NCI-H2107 (cell line): ENCODE measurements at regions not wholly inside any gene's neighbourhood (a gene's known extent, or its start where the extent isn't known, plus 50 kb on each side); places are given as distances from the start of the nearest gene placed in this dataset.
"Not testable (repeated sequence)": the region's sequence is repeated elsewhere in the genome, so short reads cannot be mapped to it uniquely, and the experiment has no call there.

Experiments used
- DNase-seq: peaks from one replicate; lab custom pipeline; 2025; lab: John Stamatoyannopoulos, UW

DNA sequence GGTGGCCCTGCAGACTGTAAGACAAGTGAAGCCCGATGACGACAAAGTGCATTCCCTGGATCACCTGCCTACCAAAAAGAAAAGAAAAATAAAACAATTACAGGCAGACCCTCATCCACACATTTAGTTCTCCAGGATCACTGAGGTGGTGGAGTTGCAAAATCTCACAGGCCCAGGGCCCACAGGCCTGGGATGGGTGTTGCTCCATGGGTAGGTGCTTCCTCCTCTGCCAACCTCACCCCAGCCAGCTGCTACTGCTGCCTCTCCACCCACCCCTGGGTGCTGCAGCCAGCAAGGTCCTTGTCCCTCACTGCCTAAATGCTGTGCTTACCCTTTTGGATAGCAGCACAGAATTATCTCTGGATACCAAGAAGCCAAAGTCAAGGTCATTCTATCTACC is 146.4 kb upstream of the GALNT2 start:
- no peak for DNase-seq

DNA sequence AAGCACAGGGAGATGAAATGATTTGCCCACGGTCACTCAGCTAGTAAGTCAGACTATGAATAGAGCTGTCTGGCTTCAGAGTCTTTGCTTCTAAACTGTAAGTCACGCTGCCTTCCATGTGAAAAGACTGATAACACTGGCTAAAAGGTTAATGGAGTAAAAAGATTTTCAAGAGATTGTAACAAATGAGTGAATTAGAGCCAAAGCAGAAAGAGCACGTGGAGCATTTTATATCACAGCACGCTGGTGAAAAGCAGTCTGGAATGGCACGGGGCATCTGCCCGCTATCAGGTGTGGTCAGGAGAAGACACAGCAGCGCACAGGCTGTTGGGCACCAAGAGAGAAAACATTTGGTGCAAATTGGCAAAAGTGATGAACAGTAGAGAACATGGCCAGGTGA is 144.8 kb upstream of the GALNT2 start:
- no peak for DNase-seq

GRCh38 chr1:229924639-229925038 is 142.4 kb upstream of the GALNT2 start:
- no peak for DNase-seq

DNA sequence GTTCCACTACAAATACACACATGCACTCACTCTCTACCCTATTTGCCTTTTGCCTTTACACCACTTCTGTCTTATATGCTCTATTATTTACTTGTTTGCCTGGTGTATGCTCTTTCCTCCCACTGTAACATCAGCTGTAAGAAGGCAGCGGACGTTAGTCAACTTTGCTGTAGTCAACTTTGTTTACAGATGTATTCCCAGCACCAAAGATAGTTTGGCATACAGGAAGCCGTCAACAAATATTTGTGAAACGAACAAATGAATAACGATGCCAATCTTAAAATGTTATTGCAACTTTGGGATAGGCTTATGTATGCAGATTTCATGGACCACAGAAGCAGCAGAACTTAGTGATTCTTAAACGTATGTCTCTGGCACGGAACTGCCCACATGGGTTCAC is 138.3 kb upstream of the GALNT2 start:
- DNase-seq, result no peak

DNA sequence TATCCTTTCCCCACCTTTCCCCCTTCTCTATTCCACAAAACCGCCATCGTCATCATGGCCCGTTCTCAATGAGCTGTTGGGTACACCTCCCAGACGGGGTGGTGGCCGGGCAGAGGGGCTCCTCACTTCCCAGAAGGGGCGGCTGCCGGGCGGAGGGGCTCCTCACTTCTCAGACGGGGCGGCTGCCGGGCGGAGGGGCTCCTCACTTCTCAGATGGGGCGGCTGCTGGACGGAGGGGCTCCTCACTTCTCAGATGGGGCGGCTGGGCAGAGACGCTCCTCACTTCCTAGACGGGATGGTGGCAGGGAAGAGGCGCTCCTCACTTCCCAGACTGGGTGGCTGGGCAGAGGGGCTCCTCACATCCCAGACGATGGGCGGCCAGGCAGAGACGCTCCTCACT is 135.3 kb upstream of the GALNT2 start:
- DNase-seq, result not testable (repeated sequence)

- not testable (repeated sequence) for DNase-seq
Observed at GRCh38 chr1:229935157-229935556, 131.9 kb upstream of the GALNT2 start.

- no peak for DNase-seq
Observed at GRCh38 chr1:229938551-229938950, 128.5 kb upstream of the GALNT2 start.

DNA sequence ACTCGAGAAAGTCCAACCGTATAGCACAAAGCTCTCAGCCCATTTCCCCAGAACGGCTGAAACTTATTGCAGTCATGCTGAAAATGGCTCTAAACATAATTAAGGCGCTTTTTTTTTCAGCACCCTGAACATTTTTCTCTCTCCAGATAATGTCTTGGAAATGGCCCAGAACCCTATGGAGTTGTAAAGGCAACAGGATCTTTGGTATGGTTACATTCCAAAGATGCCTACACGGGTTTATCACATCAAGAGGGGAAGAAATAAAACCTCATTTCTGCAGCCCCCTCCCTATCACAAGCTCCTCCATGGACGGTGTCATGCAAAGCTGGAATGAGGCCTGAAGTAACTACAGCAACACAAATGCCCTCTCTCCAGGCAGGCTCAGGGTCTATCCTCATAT is 126.4 kb upstream of the GALNT2 start:
- DNase-seq, result no peak

- no peak for DNase-seq
Observed at GRCh38 chr1:229941160-229941559, 125.9 kb upstream of the GALNT2 start.

- DNase-seq, result no peak
Observed at GRCh38 chr1:229941831-229942230, 125.2 kb upstream of the GALNT2 start.

DNA sequence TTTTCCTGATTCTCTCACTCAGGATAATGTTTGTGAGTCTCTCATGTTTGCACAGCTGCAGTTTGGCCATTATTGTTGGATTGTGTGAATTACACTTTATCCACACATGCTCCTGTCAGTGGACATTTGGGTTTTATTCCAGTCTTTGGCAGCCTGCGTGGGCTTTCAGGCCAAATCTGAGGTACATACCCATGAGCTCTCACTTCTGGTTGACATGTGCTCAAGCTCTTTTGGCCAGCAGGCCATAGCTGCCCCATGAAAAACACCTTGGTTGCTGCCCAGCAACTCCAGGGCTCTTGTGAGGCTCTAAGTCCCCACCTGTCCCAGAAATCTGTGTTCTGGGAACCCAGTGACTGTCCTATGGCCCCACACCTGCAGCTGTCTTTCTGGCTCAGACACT is 124.5 kb upstream of the GALNT2 start:
- no peak for DNase-seq

DNA sequence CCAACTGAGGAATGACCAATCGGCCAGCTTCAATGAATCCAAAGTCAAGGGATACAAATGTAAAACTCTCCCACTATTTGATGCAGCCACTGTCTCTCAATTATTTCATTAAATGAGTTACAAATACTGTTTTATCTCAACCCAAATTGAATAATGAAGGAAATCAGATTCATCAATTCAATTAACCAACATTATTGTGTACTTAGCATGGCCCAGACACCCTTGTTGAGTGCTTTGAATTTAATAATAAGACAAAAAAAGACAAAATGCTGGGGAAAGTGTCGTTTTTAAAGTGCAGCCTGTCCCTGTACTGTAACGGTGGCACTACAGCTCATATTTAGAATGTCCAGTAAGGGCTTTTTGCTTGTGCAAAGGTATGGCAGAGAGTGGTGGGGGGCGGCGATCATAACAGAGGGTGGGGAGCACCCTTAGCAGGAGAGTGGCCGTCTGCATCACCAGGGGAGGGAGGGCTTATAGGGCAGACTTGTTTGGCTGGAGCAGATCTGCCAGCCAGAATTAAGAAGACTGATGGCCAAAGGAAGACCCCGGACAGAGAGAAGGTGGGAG is 123.8 kb upstream of the GALNT2 start:
- no peak for DNase-seq

DNA sequence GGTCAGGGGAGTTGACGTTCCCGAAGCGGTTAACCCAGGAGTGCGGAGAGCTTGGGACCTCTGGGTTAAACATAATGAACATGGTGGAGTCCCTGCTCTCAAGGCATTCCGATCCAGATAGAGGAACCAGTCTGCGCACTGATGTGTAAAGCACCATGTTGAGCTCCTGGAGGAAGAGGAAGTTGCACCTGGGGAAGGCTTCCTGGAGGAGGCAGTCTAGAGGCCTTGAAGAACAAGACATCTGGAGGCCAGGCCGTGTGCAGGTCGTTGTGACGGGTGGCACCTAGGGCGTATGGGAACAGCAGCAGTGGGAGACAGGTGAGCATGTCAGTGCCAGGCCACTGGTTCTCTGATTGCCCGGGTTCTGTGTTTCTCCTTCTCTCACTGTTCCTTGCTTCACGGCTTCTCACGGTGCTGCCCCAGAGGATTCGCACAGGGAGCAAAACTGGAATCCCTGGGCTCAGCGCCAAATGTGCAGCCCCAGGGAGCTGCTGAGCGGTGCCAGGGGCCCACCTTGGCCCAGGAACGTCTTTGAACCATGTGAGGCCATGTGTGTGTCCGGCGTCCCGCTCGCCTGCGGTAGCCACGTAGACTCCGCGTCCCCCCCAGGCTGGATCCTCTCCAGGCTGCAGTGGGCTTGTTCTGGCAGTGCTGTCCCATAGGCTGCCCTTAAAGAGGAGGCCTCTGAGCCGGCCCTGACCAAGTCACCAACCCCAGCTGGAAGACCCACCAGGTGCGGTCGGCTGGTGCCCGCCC is 122.9 kb upstream of the GALNT2 start:
- DNase-seq, result no peak

GRCh38 chr1:229945795-229946194 is 121.2 kb upstream of the GALNT2 start:
- DNase-seq, result no peak

DNA sequence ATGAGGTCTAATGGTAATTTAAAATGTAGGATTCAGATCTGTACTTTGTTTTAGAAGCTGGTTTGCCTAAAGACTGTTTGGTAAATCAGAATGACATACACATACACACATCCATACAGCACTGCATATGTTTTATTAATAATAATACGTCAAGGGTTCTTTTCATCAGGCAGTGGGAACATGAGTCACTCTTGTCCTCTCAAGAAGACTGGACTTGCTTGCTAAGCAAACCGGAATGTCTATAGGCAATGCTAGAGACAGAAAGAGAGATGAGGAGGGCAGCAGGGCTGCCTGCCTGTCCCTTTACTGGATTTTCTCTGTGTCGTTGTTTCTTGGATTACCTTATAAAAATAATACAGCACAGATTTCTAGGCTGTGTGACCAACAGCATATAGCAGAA is 119.1 kb upstream of the GALNT2 start:
- no peak for DNase-seq

- DNase-seq, result no peak
Observed at GRCh38 chr1:229948438-229948837, 118.6 kb upstream of the GALNT2 start.

DNA sequence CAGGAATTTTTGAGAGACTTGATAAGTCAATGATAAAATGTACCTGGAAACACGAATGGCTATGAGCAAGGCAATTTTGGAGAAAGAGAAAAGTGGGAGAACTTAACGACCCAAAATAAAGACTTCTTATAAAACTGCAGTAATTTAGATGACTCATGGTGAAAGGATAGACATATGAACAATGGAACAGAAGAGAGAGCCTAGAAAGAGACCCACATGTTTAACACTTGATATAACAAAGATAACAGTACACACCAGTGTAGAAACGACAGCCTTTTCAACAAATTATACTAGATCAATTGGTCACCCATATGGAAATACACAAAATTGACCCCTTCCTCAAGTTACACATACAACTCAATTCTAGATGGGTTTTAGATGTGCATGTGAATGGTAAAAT is 117.5 kb upstream of the GALNT2 start:
- DNase-seq, result no peak

GRCh38 chr1:229950020-229950419 is 117.0 kb upstream of the GALNT2 start:
- peak; percentile 5 for DNase-seq

DNA sequence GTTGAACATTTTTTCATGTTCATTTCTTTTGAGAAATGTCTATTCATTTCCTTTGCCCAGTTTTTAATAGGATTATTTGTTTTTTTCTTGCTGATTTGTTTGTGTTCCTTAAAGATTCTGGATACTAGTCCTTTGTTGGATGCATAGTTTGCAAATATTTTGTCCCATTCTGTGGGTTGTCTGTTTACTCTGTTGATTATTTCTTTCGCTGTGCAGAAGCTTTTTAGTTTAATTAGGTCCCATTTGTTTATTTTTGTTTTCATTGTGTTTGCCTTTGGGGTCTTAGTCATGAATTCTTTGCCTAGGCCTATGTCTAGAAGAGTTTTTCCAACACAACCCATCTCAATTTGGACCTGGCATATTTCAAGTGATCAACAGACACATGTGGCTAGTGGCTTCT is 116.1 kb upstream of the GALNT2 start:
- DNase-seq, result no peak

DNA sequence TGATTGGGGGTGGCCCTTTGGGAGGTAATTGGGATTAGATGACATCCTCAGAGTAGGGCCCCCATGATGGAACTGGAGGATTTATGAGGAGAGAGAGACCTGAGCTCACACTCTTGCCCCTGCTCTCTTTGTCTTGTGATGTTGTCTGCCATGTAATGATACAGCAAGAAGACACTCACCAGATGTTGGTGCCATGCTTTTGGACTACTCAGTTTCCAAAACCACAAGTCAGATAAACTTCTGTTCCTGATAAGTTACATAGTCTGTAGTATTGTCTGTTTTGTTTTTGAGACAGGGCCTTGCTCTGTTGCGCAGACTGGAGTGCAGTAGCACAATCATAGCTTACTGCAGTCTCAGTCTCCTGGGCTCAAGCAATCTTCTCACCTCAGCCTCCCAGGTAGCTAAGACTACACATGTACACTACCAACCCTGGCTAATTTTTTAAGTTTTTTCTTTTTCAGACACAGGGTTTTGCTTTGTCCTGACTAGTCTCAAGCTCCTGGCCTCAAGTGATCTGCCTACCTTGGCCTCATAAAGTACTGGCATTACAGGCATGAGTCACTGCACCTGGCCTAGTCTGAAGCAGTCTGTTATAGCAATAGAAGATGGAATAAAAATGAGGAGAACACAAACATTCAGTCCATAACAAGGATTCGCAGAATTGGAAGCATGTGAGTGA is 115.0 kb upstream of the GALNT2 start:
- no peak for DNase-seq

DNA sequence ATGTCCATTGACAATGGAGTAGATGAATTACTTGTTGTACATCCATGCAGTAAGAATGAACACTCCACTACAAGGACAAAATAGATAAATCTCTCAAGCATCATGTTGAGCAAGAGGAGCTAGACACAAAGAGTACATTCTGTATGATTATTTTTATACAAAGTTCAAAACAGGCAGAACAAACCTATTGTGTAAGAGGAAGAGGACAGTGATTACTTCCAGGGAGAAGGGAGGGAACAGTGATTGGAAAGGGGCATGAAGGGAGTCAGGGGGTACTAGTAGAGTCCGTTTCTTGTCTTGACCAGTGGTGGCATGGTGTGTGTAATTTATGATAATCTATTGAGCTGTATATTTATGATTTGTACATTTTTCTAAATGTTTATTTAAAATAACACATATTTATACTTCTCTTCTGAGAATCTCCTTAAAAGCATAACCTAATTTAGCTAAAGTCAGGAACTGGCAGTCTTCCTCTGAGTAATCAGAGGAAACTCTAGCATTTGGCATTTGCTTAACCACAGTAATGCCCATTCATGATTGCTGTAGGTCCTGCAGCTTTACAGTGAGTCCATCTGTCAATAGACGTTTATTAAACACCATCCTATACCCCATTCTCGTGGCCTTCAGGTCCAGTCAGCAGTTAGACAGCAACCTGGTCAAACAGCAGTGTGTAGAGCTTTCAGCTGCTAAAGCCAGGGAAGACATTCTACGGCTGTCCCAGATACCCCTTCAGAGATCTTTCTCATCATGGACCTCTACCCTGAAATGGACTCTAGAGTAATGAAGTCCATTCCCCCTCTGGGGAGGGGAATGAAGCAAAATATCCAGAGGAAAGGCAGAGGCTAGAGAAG is 114.1 kb upstream of the GALNT2 start:
- no peak for DNase-seq

- DNase-seq, result no peak
Observed at GRCh38 chr1:229953736-229954326, 113.2 kb upstream of the GALNT2 start.
